ENCODE measurements at regions not wholly inside any gene's neighbourhood (a gene's known extent, or its start where the extent isn't known, plus 50 kb on each side); places are given as distances from the start of the nearest gene placed in this dataset.
A peak's percentile ranks its signal among the peaks of the same experiment; 100 is the strongest.

DNA sequence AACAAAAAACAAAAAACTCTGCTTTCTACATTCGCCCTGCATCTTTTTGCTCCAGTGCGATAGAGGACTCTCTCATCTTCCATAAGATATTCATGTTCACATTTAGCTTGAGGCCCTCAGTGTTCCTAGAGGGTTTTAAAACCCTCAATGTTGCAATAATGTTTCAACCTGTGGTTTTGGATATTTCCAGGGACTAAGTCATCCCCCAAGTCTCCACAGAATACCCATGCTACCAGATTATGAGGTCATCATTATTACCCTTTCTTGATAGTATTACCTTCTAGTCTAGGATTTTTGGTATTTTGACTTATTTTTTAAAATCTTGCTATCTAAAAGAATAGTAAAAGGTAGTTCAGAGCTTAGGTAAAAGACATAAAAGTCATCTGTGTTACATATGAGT, 480.5 kb upstream of the ID4 start:
- Mint-ChIP-seq H3K27ac (peak overlapping the region; percentile 53), H3K4me1 (peaks cover 7% of the 10 kb centered on the region), H3K27me3 (ENCODE audit: insufficient read depth) (no peaks in the 10 kb centered on the region), H3K4me3 (no peak overlapping the region), H3K36me3 (ENCODE audit: low read depth) (no peaks in the 10 kb centered on the region), H3K9me3 (no peaks in the 10 kb centered on the region)
- Histone ChIP-seq H3K4me1 (ENCODE audit: control insufficient read depth, insufficient read depth, low read length) (no peaks in the 10 kb centered on the region), H3K9ac (ENCODE audit: extremely low read depth, low read length, poor library complexity, severe bottlenecking) (no peak overlapping the region), H3K36me3 (ENCODE audit: control insufficient read depth, insufficient read depth, low read length) (no peaks in the 10 kb centered on the region), H3K27me3 (ENCODE audit: control insufficient read depth, insufficient read depth, low read length, poor library complexity, severe bottlenecking) (no peaks in the 10 kb centered on the region), H3K27ac (ENCODE audit: low read depth, low read length) (no peak overlapping the region), H3K4me3 (ENCODE audit: low read length) (no peak overlapping the region), H3K9me3 (ENCODE audit: control insufficient read depth, low read length) (no peaks in the 10 kb centered on the region)
- no peak for DNase-seq
- WGBS, 2 experiments (ENCODE audit: insufficient coverage in 1 of 2, insufficient read length in 1 of 2) = 85 to 95% methylated on average over 2 of the region's 2 CpGs
- TF ChIP-seq, protein P1, sequence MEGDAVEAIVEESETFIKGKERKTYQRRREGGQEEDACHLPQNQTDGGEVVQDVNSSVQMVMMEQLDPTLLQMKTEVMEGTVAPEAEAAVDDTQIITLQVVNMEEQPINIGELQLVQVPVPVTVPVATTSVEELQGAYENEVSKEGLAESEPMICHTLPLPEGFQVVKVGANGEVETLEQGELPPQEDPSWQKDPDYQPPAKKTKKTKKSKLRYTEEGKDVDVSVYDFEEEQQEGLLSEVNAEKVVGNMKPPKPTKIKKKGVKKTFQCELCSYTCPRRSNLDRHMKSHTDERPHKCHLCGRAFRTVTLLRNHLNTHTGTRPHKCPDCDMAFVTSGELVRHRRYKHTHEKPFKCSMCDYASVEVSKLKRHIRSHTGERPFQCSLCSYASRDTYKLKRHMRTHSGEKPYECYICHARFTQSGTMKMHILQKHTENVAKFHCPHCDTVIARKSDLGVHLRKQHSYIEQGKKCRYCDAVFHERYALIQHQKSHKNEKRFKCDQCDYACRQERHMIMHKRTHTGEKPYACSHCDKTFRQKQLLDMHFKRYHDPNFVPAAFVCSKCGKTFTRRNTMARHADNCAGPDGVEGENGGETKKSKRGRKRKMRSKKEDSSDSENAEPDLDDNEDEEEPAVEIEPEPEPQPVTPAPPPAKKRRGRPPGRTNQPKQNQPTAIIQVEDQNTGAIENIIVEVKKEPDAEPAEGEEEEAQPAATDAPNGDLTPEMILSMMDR (conservative IDR thresholded peaks at IDR 0.05) = no peak

DNA sequence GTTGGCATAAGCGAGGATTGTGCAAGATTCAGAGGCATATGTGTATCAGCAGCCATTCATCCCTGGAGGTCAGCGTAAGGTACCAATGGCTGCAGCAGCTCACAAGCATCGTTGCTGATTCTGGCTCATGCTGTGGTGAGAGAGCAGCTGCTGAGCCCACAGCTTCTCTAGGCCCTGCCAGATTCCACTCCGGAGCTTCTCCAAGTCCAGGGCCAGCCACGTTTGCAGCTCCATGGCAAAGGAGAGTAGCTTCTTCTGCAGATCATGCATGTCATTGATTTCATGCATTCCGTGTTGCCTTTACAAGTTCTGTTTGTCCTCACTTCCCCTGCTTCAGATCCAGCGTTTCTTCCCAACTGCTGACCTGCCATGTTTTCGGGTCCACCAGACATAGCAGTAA, 474.8 kb upstream of the ID4 start:
- H3K27ac ChIP-seq (ENCODE audit: low read depth, low read length) = no peak overlapping the region
- Mint-ChIP-seq H3K27me3 (ENCODE audit: insufficient read depth) (no peaks in the 10 kb centered on the region), H3K4me3 (no peak overlapping the region), H3K27ac (no peak overlapping the region), H3K36me3 (ENCODE audit: low read depth) (no peaks in the 10 kb centered on the region), H3K9me3 (no peaks in the 10 kb centered on the region), H3K4me1 (no peaks in the 10 kb centered on the region)
- no peaks in the 10 kb centered on the region for H3K27me3 ChIP-seq (ENCODE audit: control insufficient read depth, insufficient read depth, low read length, poor library complexity, severe bottlenecking)
- no peaks in the 10 kb centered on the region for H3K9me3 ChIP-seq (ENCODE audit: control insufficient read depth, low read length)
- TF ChIP-seq, protein P1 (conservative IDR thresholded peaks at IDR 0.05) = no peak
- 91 to 93% methylated on average over 5 to 8 of the region's 8 CpGs for WGBS, 2 experiments (ENCODE audit: insufficient coverage in 1 of 2, insufficient read length in 1 of 2)
- H3K4me1 ChIP-seq (ENCODE audit: control insufficient read depth, insufficient read depth, low read length) = no peaks in the 10 kb centered on the region
- no peak overlapping the region for H3K9ac ChIP-seq (ENCODE audit: extremely low read depth, low read length, poor library complexity, severe bottlenecking)
- H3K36me3 ChIP-seq (ENCODE audit: control insufficient read depth, insufficient read depth, low read length) = no peaks in the 10 kb centered on the region
- H3K4me3 ChIP-seq (ENCODE audit: low read length) = no peak overlapping the region
- no peak for DNase-seq

DNA sequence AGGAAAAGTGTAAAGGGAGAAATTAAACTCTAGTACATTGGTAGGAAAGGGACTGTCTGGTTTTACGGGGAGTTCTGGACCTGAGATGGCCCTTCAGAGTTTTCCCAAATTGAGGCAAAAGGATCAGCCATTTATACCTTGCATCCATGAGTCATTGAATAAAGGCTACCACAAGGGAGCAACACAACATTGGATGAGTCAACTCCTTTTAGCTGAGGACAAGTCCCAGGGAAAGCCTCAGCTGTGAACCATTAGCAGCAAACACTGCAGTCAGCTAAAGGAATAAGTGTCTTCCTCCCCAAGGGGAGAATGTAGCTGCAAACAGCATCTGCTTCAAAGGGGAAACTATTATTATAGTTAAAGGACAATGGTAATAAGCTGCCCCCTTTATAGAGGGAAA, 468.7 kb upstream of the ID4 start:
- Histone ChIP-seq H3K27me3 (ENCODE audit: control insufficient read depth, insufficient read depth, low read length, poor library complexity, severe bottlenecking) (no peaks in the 10 kb centered on the region), H3K9ac (ENCODE audit: extremely low read depth, low read length, poor library complexity, severe bottlenecking) (no peak overlapping the region), H3K27ac (ENCODE audit: low read depth, low read length) (no peak overlapping the region), H3K4me1 (ENCODE audit: control insufficient read depth, insufficient read depth, low read length) (no peaks in the 10 kb centered on the region), H3K4me3 (ENCODE audit: low read length) (no peak overlapping the region), H3K9me3 (ENCODE audit: control insufficient read depth, low read length) (no peaks in the 10 kb centered on the region), H3K36me3 (ENCODE audit: control insufficient read depth, insufficient read depth, low read length) (no peaks in the 10 kb centered on the region)
- H3K27me3 Mint-ChIP-seq (ENCODE audit: insufficient read depth) = no peaks in the 10 kb centered on the region
- no peak for DNase-seq
- H3K27ac Mint-ChIP-seq = no peak overlapping the region
- 97 to 100% methylated on average over 1 of the region's 1 CpG for WGBS, 2 experiments (ENCODE audit: insufficient coverage in 1 of 2, insufficient read length in 1 of 2)
- H3K4me1 Mint-ChIP-seq = peaks cover 2% of the 10 kb centered on the region
- H3K36me3 Mint-ChIP-seq (ENCODE audit: low read depth) = no peaks in the 10 kb centered on the region
- no peaks in the 10 kb centered on the region for H3K9me3 Mint-ChIP-seq
- no peak overlapping the region for H3K4me3 Mint-ChIP-seq
- TF ChIP-seq, protein P1 (conservative IDR thresholded peaks at IDR 0.05) = peak; percentile 13

Measured in endodermal cell (in vitro differentiated cells).